BE2C (cell line): ENCODE measurements at regions not wholly inside any gene's neighbourhood (a gene's known extent, or its start where the extent isn't known, plus 50 kb on each side); places are given as distances from the start of the nearest gene placed in this dataset.

Experiments used
- DNase-seq: peaks from one replicate; pipeline ENCODE4 v3.0.0-alpha.2; 2020
- H3K27me3 ChIP-seq: fragments of 250-450 bp; sonication (Bioruptor Pico); 2 replicates; pipeline ENCODE4 v1.5.1; 2020; ENCODE audit warnings: mild to moderate bottlenecking
- H3K36me3 ChIP-seq: fragments of 250-450 bp; sonication (Bioruptor Pico); 2 replicates; pipeline ENCODE4 v1.5.1; 2020; ENCODE audit warnings: mild to moderate bottlenecking
- H3K4me1 ChIP-seq: fragments of 250-450 bp; sonication (Bioruptor Pico); 2 replicates; pipeline ENCODE4 v1.5.1; 2020
- H3K4me3 ChIP-seq: 2 replicates; pipeline ENCODE4 v1.5.1; 2011; ENCODE audit warnings: low read depth, low read length
- H3K9me3 ChIP-seq: fragments of 250-450 bp; sonication (Bioruptor Pico); 2 replicates; pipeline ENCODE4 v1.5.1; 2020
- CTCF ChIP-seq: IDR thresholded peaks from 2 replicates; pipeline ENCODE4 v1.5.1; 2012; ENCODE audit warnings: mild to moderate bottlenecking, low read depth, low read length

- DNase-seq = no peak
Observed at GRCh38 chr4:79241846-79242245, 84.0 kb downstream of the NAA11 start.

GRCh38 chr4:79237851-79238250 lies 88.0 kb downstream of the NAA11 start:
- H3K27me3 ChIP-seq = no peaks in the 10 kb centered on the region
- no peak overlapping the region for H3K4me3 ChIP-seq
- no peaks in the 10 kb centered on the region; the same call in 1 of the 2 replicates for H3K4me1 ChIP-seq
- H3K36me3 ChIP-seq = no peaks in the 10 kb centered on the region
- TF ChIP-seq CTCF = no peak
- DNase-seq = no peak
- no peaks in the 10 kb centered on the region for H3K9me3 ChIP-seq

More at GRCh38 chr4:79241846-79242245, 84.0 kb downstream of the NAA11 start:
- Histone ChIP-seq H3K9me3 (no peaks in the 10 kb centered on the region), H3K27me3 (no peaks in the 10 kb centered on the region), H3K36me3 (no peaks in the 10 kb centered on the region), H3K4me1 (no peaks in the 10 kb centered on the region; the same call in 1 of the 2 replicates), H3K4me3 (no peak overlapping the region)
- peak; percentile 74 for TF ChIP-seq CTCF

GRCh38 chr4:79236785-79237184 lies 89.1 kb downstream of the NAA11 start:
- no peak for TF ChIP-seq CTCF
- no peak for DNase-seq
- Histone ChIP-seq H3K9me3 (no peaks in the 10 kb centered on the region), H3K36me3 (no peaks in the 10 kb centered on the region), H3K4me3 (no peak overlapping the region), H3K4me1 (no peaks in the 10 kb centered on the region), H3K27me3 (no peaks in the 10 kb centered on the region)

- Histone ChIP-seq H3K9me3 (no peaks in the 10 kb centered on the region), H3K4me3 (no peak overlapping the region), H3K36me3 (no peaks in the 10 kb centered on the region), H3K27me3 (no peaks in the 10 kb centered on the region), H3K4me1 (no peaks in the 10 kb centered on the region)
- TF ChIP-seq CTCF = no peak
- no peak for DNase-seq
Observed at GRCh38 chr4:79235095-79235494, 90.8 kb downstream of the NAA11 start.

- no peaks in the 10 kb centered on the region for H3K9me3 ChIP-seq
- H3K4me3 ChIP-seq = no peak overlapping the region
- no peak for DNase-seq
- TF ChIP-seq CTCF = no peak
- no peaks in the 10 kb centered on the region for H3K36me3 ChIP-seq
- H3K27me3 ChIP-seq = no peaks in the 10 kb centered on the region
- no peaks in the 10 kb centered on the region for H3K4me1 ChIP-seq
Observed at GRCh38 chr4:79233820-79234219, 92.0 kb downstream of the NAA11 start.

GRCh38 chr4:79232540-79232939 lies 93.3 kb downstream of the NAA11 start:
- no peaks in the 10 kb centered on the region for H3K27me3 ChIP-seq
- TF ChIP-seq CTCF = no peak
- no peak overlapping the region for H3K4me3 ChIP-seq
- DNase-seq = no peak
- no peaks in the 10 kb centered on the region for H3K4me1 ChIP-seq
- H3K9me3 ChIP-seq = no peaks in the 10 kb centered on the region
- H3K36me3 ChIP-seq = no peaks in the 10 kb centered on the region
